Amniotic epithelial cell (primary cell): ENCODE measurements at regions not wholly inside any gene's neighbourhood (a gene's known extent, or its start where the extent isn't known, plus 50 kb on each side); places are given as distances from the start of the nearest gene placed in this dataset.

Source experiments
- DNase-seq: peaks from one replicate; pipeline ENCODE4 v3.0.0-alpha.2; 2010; ENCODE audit warnings: low read depth

GRCh38 chr14:76948976-76949375 lies 79.5 kb downstream of the IRF2BPL start:
- DNase-seq: no peak

GRCh38 chr14:76948213-76948947 lies 80.1 kb downstream of the IRF2BPL start:
- no peak for DNase-seq

DNA sequence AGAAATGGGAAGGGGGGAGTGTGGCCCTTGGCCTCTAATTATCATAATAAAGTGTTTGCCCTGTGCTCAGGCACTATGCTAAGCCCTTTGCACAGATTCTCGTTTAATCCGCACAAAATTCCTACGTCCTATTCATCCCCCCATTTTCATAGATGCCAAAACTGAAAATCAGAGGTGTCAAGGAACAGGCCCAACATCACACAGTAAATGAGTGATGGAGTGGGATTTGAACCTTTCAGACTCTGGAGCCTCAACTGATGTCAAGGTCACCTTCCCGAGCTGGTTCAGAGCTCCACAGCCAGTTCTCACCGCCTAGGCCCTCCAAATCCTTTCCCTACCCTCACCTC lies 80.7 kb downstream of the IRF2BPL start:
- no peak for DNase-seq

DNA sequence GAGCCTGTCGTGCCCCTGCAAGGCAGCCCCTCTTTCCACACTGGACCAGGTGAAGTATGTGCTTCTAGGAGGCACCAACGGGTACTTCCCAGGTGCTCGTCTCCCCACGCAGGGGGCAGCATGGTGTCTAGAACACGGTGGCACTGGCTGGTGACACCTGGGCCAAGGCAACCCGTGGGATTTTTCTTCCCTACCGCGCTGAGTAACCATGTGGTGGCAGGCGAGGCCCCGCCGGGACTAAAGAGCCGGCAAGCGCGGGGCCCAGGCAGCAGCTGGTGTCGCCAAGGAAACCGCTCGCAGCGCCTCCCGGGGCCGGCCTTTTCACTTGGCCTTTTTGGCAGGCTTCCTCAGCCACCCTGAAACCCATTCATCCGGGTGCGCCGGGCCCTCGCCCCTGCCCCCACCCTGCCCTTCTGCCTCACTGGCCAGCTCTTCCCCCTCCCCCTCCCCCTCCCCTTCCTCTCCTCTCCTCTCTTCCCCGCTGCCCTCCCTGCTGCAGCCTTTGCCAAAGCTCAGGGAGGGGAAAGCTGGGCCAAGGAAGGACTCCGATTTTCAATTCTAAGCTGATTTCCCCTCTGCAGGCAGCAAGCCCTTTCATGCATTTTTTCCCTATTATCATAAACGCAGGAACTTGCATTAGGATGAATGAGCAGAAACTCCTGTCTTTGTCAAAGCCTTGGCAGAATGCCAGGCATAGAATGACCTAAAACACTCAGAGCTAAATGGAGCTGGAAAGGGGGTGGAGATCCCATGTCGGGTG lies 81.2 kb downstream of the IRF2BPL start:
- peak; percentile 73 for DNase-seq

GRCh38 chr14:76946753-76947077 lies 81.8 kb downstream of the IRF2BPL start:
- DNase-seq: no peak

DNA sequence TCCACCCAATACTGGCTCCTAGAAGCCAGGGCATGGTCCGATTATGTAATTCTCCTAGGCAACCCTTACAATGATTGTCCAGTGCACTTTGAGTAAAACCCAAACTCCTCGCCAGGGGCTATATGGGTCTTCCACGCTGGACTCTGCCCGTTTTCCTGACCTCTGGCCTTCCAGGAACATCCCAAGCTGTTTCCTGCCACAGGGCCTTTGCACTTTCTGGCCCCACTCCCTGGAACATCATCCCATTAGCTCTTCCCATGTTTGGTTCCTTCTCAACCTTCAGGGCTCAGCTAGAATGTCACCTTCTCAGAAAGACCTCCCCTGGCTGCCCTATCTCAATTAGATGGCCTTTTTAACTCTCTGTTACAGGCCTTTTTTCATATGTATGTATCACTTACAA lies 85.4 kb downstream of the IRF2BPL start:
- no peak for DNase-seq

DNA sequence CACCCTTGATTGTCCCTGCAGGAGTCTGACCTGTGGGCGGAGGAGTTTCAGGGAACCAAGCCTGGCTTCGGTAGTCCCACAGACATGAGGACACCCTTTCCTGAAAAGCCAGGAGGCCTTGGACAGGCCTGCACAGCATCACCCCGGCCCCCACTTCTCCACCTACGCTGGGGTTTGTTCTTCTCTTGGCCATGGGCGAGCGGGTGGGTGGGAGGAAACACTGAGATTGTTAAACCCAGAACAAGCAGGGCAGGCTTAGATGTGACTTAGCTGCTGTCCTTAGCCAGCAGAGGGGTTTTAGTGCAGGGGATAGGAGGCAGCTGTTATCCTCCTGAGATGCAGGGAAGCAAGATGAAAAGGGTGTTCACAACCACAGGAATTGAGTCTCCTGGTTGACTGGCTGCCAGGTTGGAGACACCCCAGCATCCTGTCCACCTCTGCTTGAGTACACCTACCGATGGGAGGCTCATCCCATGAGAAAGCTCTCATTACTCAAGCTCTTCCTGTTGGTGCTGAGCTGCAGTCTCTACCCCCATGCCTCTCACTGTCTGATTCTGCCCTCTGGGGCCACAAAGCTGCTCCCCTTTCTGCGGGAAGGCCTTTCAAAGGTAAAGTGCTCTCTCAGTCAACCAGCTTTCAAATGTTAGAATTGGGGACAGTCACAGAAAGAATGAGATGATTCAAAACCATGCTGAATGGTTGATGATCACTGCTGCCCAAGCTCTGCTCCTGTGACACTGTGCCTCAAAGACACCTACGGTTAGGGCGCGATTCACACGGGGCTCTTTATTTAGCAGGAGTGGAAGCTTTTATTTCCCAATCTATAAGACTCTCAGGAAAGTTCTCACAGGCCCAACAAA lies 86.3 kb downstream of the IRF2BPL start:
- no peak for DNase-seq

DNA sequence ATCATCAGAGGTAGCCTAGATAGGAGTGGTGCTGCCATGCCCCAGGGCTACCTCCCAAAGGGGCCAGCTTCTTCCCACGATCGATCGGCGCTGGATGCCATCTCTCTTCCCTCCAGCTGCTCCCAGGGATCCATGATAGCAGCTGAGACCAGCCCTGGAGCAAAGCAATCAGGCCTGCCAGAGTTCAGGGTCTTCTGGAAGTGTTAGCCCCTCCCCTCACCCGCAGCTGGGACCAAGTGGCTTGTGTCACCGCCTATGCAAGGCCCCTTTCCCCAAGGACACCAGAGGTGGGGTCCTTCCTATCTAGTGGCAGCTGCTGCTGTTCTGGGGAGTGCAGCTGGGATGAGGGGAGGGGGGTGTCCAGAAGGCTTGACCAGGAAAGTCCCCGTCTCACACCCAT lies 87.0 kb downstream of the IRF2BPL start:
- no peak for DNase-seq

- DNase-seq: no peak
These were observed 88.3 kb downstream of the IRF2BPL start for GRCh38 chr14:76940021-76940760.

DNA sequence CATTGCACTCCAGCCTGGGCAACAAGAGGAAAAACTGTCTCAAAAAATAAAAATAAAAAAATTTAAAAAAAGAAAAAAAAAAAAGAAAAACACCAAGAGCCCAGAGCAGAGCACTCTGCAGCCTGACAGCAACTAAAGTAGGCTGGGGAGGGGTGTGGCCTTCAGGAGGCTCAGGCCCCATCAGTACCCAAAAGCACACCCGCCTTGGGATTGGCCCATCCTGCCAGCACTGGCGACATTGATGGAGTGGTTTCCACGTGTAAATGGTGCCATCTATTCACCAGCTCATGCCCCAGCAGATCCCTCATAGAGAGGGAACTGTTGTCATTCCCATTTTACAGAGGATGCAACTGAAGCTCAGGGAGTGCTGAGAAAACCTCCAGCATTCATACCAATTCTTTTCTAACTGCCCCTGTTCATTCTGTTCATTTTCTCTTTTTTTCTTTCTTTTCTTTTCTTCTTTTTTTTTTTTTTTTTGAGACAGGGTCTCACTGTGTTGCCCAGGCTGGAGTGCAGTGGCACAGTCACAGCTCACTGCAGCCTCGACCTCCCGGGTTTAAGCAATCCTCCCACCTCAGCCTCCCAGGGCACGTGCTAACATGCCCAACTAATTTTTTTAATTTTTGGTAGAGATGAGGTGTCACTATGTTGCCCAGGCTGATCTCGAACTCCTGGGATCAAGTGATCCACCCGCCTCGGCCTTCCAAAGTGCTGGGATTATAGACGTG lies 89.3 kb downstream of the IRF2BPL start:
- no peak for DNase-seq

DNA sequence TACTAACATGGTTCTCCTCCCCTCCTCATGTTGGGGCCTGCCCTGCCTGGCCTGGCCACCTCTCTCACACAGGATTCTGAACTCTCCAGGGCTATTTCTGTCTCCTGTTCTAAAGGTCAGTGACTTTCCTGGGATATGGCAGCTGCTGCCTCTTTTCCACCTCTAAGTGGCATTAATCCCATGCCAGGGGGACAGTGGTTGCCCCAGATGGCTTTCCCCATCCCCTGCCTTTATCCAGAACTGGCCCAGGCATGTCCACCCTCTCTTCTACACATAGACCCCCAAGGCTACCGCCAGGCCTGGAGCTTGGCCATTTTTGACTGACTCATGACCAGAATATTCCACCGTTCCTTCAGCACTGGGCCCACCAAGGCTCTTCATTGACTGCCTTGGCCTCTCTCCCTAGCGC lies 90.4 kb downstream of the IRF2BPL start:
- DNase-seq: no peak

DNA sequence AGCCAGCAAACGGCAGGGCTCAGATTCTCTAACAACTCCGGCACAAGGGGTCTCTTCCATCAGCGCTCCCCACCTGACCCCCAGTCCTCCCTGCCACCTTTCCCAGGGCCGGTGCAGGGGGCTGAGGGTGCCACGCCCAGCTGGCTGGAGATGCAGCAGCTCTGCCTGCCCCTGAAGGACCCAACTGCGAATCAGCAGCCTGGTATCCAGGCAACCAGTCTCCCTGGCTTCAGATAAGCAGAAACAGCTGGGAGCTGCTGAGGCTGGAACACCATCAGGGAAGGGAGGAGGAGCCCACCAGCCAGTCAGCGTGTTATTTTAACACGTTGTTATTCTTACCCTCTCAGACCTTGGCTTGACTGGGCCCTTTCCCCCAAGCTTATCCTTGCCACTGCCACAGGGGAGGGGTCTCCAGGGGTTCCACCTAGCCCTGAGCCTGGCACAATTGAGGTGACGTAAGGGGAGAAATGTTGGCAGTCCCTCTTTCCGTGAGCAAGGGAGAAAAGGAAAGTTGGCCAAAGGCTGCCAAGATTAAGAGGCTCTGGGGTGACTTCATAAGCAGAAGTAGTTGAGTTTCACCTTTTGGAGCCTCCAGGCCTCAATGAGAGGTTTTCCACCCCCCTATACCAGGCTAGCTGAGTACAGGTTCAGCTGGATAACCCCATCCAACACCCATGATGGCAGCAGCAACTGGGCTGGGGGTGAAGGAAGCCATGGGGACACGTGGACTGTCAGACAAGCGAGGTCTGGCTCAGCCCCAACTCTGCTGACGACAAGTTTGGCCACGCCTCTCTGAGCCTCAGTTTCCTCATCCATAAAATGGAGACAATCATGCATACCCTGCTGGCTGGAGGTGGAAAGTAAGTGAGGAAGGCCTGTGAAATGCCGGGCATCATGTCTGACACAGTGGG lies 91.1 kb downstream of the IRF2BPL start:
- DNase-seq: peak; percentile 84

DNA sequence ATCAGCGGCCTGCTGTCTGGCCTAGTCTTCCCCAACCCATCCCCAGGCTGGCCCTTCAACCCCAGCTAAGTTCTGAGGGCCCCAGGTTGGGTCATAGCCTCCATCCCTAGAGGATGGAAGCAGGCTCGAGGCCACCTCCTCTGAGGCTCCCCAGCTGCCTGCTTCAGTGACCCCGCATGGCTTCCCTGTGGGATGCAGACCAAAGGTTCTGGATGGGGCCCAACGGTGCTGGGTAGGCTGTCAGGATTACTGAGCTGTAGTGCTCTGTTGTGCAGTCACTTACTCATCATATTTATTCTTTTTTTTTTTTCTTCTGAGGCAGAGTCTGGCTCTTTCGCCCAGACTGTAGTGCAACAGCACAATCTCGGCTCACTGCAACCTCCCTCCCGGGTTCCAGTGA lies 92.0 kb downstream of the IRF2BPL start:
- DNase-seq: no peak

DNA sequence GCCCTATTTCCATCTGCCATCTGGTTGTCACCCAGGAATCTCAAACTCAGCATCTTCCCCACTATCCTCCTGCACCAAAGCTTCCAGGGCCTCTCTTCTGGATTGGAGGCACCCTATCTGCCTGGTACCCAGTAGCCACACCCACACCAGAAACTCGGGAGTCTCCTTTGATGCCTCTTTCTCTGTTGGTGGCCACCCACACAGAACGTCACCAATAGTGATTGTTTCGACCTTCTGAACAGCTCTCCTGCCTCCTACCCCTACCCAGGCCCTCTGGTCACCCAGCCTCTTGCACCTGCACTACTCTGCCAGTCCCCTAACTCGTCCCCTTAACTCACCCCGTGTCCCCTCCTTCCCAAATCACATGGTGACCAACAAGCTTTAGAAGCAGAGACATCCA lies 95.0 kb downstream of the IRF2BPL start:
- no peak for DNase-seq

DNA sequence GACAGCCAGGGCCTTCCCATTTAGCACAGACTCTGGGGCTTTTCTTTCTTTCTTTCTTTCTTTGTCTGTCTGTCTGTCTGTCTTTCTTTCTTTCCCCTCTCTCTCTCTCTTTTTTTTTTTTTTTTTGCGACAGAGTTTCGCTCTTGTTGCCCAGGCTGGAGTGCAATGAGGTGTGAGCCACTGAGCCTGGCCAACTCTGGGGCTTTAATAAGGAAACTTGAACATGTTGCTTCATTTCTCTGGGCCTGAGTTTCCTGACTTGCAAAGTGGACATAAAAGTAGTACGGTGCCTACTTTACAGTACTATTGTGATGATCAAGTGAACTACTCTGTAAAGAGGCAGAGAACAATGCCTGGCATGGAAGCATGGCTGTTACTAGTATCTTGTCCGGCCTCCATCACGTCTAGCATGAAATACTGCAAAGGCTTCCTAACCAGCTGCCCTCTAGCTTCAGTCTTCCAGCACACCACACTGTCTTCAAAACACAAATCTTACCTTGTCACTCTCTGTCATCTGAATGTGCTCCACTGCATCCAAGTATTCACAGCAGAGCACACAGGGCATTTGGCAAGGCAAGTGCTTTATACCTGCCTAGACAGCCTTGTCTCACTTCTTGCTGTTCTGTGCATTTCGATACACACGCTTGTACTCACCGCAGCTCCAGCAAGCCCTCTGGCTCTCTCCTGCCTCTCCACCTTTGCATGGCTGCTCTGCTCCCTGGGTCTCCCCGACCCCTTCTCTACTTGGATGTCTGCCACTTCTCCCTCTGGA lies 96.7 kb downstream of the IRF2BPL start:
- no peak for DNase-seq

- no peak for DNase-seq
These were observed 98.0 kb downstream of the IRF2BPL start for GRCh38 chr14:76930549-76930948.

GRCh38 chr14:76929927-76930326 lies 98.6 kb downstream of the IRF2BPL start:
- DNase-seq: peak; percentile 75

DNA sequence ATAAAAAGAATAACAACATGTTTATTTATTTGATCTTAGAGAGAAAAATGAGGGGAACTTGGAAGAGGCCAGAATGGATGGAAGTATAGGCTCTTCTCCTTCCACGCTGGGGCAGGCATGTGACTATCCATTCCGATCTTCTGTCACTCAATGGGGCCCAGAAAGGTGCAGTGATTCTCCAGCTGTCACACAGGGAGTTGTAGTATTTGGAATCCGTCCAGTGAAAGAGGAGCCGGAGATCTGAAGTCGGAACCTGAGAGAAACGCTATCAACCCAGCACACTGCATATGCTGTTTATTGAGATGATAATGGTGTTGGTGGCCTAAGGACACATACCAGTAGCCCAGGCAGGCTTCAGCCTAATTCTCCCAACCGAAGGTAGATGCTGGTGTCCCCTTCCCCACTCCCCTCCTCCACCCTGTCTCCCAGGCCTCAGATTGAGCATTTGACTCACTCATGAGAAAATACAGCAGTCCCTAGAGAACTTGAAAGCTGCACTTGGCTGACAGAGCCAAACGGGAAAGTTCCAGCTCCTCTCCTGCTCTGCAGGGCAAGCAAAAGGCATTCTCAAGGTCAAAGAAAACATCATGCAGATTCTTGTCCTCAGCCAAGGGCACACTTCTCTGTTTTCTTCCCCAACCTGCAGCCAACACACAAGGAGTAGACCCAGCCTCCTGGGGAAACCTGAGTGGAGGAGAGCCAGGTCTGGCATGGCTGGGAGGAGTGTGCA lies 100.4 kb downstream of the IRF2BPL start:
- no peak for DNase-seq
